ENCODE measurements at regions not wholly inside any gene's neighbourhood (a gene's known extent, or its start where the extent isn't known, plus 50 kb on each side); places are given as distances from the start of the nearest gene placed in this dataset.

DNA sequence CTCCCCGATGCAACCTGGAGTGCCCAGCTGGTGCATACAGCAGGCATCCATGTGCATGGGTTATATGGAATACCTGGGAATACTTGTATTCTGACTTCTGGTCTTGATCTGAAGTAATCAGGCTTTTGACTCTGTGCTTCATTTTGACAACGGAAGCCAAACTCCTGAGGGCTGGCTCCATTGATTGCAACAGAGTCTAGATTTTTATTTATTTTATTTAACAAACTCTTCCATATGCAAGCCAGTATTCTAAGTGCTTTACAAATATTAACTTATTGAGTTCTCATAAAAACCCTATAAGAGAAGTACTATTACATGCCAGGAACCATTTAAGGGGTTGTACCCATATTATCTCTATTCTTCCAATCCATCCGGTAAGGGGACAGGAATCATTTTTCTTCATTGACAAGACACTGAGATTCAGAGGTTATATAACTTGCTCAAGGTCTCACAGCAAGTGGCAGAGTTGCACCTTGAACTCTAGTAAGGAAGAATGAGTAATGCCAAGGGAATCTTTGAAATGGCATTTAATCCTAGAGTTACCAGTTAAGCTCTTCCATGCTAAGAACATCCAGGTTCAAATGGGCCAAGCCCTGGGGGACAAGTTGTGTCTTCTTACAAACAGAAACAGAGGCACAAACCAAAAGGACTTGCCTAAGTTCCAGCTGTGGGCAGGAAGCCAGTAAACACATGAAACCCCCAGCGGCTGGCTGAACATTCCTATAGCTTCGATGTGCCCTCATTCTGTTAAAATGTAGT is 241.0 kb downstream of the WDR11 start:
- Histone ChIP-seq H3K9me3 (ENCODE audit: control insufficient read depth, low read depth, low read length) (no peaks in the 10 kb centered on the region), H3K9me1 (ENCODE audit: control insufficient read depth, extremely low read depth, insufficient read depth, low read length) (no peaks in the 10 kb centered on the region), H3K27ac (ENCODE audit: control insufficient read depth, insufficient read depth, low read length) (no peak overlapping the region), H3K4me3 (ENCODE audit: control insufficient read depth in 2 of 3, extremely low read depth in 1 of 3, insufficient read depth in 2 of 3, low read depth in 1 of 3, low read length in 3 of 3) (no peak overlapping the region), H4K20me1 (ENCODE audit: control insufficient read depth, extremely low read depth, insufficient read depth, low read length) (no peaks in the 10 kb centered on the region), H3K36me3 (ENCODE audit: control insufficient read depth in 2 of 2, extremely low read depth in 1 of 2, insufficient read depth in 2 of 2, low read length in 2 of 2) (no peaks in the 10 kb centered on the region), H3K4me2 (ENCODE audit: control insufficient read depth, extremely low read depth, insufficient read depth, low read depth, low read length) (peak overlapping the region; percentile 64), H3K4me1 (ENCODE audit: control insufficient read depth, extremely low read depth, insufficient read depth, low read length) (peaks cover 9% of the 10 kb centered on the region), H2AFZ (ENCODE audit: control insufficient read depth, low read length) (peak overlapping the region; percentile 36), H3K79me2 (ENCODE audit: control insufficient read depth, insufficient read depth, low read length) (no peaks in the 10 kb centered on the region), H3K27me3 (ENCODE audit: control insufficient read depth, extremely low read depth, insufficient read depth, low read length) (no peaks in the 10 kb centered on the region), H3K9ac (ENCODE audit: control insufficient read depth, extremely low read depth, insufficient read depth, low read length) (no peak overlapping the region)
- dilution Hi-C loops (cut with MboI; ENCODE audit: extremely low pct_ligation_motif_present, low sequenced_read_pairs): no loop called here
- FAIRE-seq (peak; percentile 92), DNase-seq (ENCODE audit: low read depth, low spot score) (no peak)
- TF ChIP-seq EZH2 (IDR thresholded peaks at IDR 0.05; ENCODE audit: low read length): no peak
- TF ChIP-seq, protein P1, sequence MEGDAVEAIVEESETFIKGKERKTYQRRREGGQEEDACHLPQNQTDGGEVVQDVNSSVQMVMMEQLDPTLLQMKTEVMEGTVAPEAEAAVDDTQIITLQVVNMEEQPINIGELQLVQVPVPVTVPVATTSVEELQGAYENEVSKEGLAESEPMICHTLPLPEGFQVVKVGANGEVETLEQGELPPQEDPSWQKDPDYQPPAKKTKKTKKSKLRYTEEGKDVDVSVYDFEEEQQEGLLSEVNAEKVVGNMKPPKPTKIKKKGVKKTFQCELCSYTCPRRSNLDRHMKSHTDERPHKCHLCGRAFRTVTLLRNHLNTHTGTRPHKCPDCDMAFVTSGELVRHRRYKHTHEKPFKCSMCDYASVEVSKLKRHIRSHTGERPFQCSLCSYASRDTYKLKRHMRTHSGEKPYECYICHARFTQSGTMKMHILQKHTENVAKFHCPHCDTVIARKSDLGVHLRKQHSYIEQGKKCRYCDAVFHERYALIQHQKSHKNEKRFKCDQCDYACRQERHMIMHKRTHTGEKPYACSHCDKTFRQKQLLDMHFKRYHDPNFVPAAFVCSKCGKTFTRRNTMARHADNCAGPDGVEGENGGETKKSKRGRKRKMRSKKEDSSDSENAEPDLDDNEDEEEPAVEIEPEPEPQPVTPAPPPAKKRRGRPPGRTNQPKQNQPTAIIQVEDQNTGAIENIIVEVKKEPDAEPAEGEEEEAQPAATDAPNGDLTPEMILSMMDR (optimal IDR thresholded peaks at IDR 0.05 in 1 of 3, IDR thresholded peaks at IDR 0.05 in 1 of 3, conservative IDR thresholded peaks at IDR 0.05 in 1 of 3; ENCODE audit: extremely low read depth in 1 of 3, insufficient read depth in 2 of 3, low read length in 3 of 3): no peak

GRCh38 chr10:121092720-121093095 is 241.5 kb downstream of the WDR11 start:
- no peaks in the 10 kb centered on the region for H3K9me1 ChIP-seq (ENCODE audit: control insufficient read depth, extremely low read depth, insufficient read depth, low read length)
- FAIRE-seq (no peak), DNase-seq (ENCODE audit: low read depth, low spot score) (no peak)
- H3K27me3 ChIP-seq (ENCODE audit: control insufficient read depth, extremely low read depth, insufficient read depth, low read length): no peaks in the 10 kb centered on the region
- dilution Hi-C loops (cut with MboI; ENCODE audit: extremely low pct_ligation_motif_present, low sequenced_read_pairs): no loop called here
- H3K79me2 ChIP-seq (ENCODE audit: control insufficient read depth, insufficient read depth, low read length): no peaks in the 10 kb centered on the region
- TF ChIP-seq, protein P1 (optimal IDR thresholded peaks at IDR 0.05 in 1 of 3, IDR thresholded peaks at IDR 0.05 in 1 of 3, conservative IDR thresholded peaks at IDR 0.05 in 1 of 3; ENCODE audit: extremely low read depth in 1 of 3, insufficient read depth in 2 of 3, low read length in 3 of 3): no peak
- TF ChIP-seq EZH2 (IDR thresholded peaks at IDR 0.05; ENCODE audit: low read length): no peak
- peak overlapping the region; percentile 64 for H3K4me2 ChIP-seq (ENCODE audit: control insufficient read depth, extremely low read depth, insufficient read depth, low read depth, low read length)
- no peaks in the 10 kb centered on the region for H4K20me1 ChIP-seq (ENCODE audit: control insufficient read depth, extremely low read depth, insufficient read depth, low read length)
- no peak overlapping the region for H3K27ac ChIP-seq (ENCODE audit: control insufficient read depth, insufficient read depth, low read length)
- H3K9ac ChIP-seq (ENCODE audit: control insufficient read depth, extremely low read depth, insufficient read depth, low read length): no peak overlapping the region
- H3K36me3 ChIP-seq (ENCODE audit: control insufficient read depth in 2 of 2, extremely low read depth in 1 of 2, insufficient read depth in 2 of 2, low read length in 2 of 2): no peaks in the 10 kb centered on the region
- H3K4me3 ChIP-seq (ENCODE audit: control insufficient read depth in 2 of 3, extremely low read depth in 1 of 3, insufficient read depth in 2 of 3, low read depth in 1 of 3, low read length in 3 of 3): no peak overlapping the region
- H3K4me1 ChIP-seq (ENCODE audit: control insufficient read depth, extremely low read depth, insufficient read depth, low read length): peaks cover 9% of the 10 kb centered on the region
- no peak overlapping the region for H2AFZ ChIP-seq (ENCODE audit: control insufficient read depth, low read length)
- H3K9me3 ChIP-seq (ENCODE audit: control insufficient read depth, low read depth, low read length): no peaks in the 10 kb centered on the region
